K562 (cell line): ENCODE measurements at regions not wholly inside any gene's neighbourhood (a gene's known extent, or its start where the extent isn't known, plus 50 kb on each side); places are given as distances from the start of the nearest gene placed in this dataset.

Experiments
- ATAC-seq: fragments of 200-7000 bp; cut with Tn5 transposase; 3 replicates; pipeline ENCODE4 v1.9.1; 2020; ENCODE audit warnings: moderate library complexity
- BruUV-seq: library from RNA; stranded (reverse); fragments of 400-500 nt; replicated peaks from 2 replicates; lab custom pipeline; 2021; lab: Mats Ljungman, UMichigan
- CTCF ChIA-PET: fragments of 300-600 bp; formaldehyde crosslinking; extraction: SDS; loops from one replicate; lab custom pipeline; 2021; ENCODE audit warnings: low intra/inter-chr PET ratio; lab: Yijun Ruan, JAX
- POLR2A ChIA-PET: fragments of 300-600, 350-650 bp; sonication (Branson Sonifier 250); formaldehyde crosslinking; extraction: SDS; loops from one replicate; lab custom pipeline; 2021; ENCODE audit warnings: antibody characterized with exemption, inconsistent platforms; lab: Yijun Ruan, JAX
- DNase-seq, 4 experiments: peaks; one replicate each; pipeline versions ENCODE4 v3.0.0 to v3.0.0-alpha.2; 2011 to 2018; ENCODE audit warnings: low spot score in 3 of 4, mixed read lengths in 3 of 4; ENCODE audit errors: extremely low read depth in 1 of 4
- FAIRE-seq: peaks from 2 replicates; lab custom pipeline; 2011; peaks lifted over from hg19 to GRCh38; lab: Jason Lieb, UNC
- H2AFZ ChIP-seq: 2 replicates; pipeline ENCODE4 v1.6.0; 2011; ENCODE audit warnings: low read depth, low read length, control low read depth, inconsistent platforms
- H3K27ac ChIP-seq: fragments of 200-600 bp; 3 replicates; pipeline ENCODE4 v1.8.0; 2011; ENCODE audit warnings: low read depth, mild to moderate bottlenecking, control low read depth, inconsistent platforms, low read length, moderate library complexity, mixed read lengths; ENCODE audit errors: extremely low read depth
- H3K27me3 ChIP-seq, 2 experiments: fragments of 300-600 bp in 1 of 2; 2 replicates in 1 of 2; 3 replicates in 1 of 2; pipeline versions ENCODE4 v1.6.0 to v1.8.0; 2011; ENCODE audit warnings: inconsistent platforms in 2 of 2, low read length in 2 of 2, mild to moderate bottlenecking in 1 of 2, mixed read lengths in 1 of 2, moderate library complexity in 1 of 2; ENCODE audit not compliant: control insufficient read depth in 2 of 2, insufficient read depth in 2 of 2
- H3K36me3 ChIP-seq: fragments of 300-600 bp; 3 replicates; pipeline ENCODE4 v1.8.0; 2011; ENCODE audit warnings: mild to moderate bottlenecking, low read length, inconsistent platforms; ENCODE audit not compliant: control insufficient read depth, insufficient read depth
- H3K4me1 ChIP-seq, 2 experiments: fragments of 200-600 bp in 1 of 2; replicated peaks in 1 of 2; 2 replicates in 1 of 2; 3 replicates in 1 of 2; pipeline versions ENCODE4 v1.5.1 to v1.8.0; 2011; ENCODE audit warnings: inconsistent platforms in 2 of 2, low read length in 2 of 2, mild to moderate bottlenecking in 1 of 2, mixed read lengths in 1 of 2, moderate library complexity in 1 of 2; ENCODE audit not compliant: control insufficient read depth in 2 of 2, insufficient read depth in 2 of 2
- H3K4me2 ChIP-seq: 2 replicates; pipeline ENCODE4 v1.6.1; 2011; ENCODE audit warnings: low read length, control low read depth, inconsistent platforms, mixed read lengths; ENCODE audit not compliant: insufficient read depth
- H3K4me3 ChIP-seq: fragments of 200-600 bp; sonication (generic), shearing (Covaris generic); 2 replicates; pipeline ENCODE4 v1.5.1; 2016; ENCODE audit warnings: control low read depth, inconsistent platforms
- H3K79me2 ChIP-seq: fragments of 200-600 bp; 3 replicates; pipeline ENCODE4 v1.8.0; 2011; ENCODE audit warnings: low read length, inconsistent platforms; ENCODE audit not compliant: control insufficient read depth, insufficient read depth
- H3K9ac ChIP-seq, 2 experiments: 2 replicates each; pipeline versions ENCODE4 v1.6.0 to v1.6.1; 2011; ENCODE audit warnings: low read depth in 2 of 2, low read length in 2 of 2, control low read depth in 1 of 2, inconsistent platforms in 1 of 2, mild to moderate bottlenecking in 1 of 2, mixed read lengths in 1 of 2; ENCODE audit not compliant: insufficient read depth in 1 of 2
- H3K9me1 ChIP-seq: one replicate; pipeline ENCODE4 v1.6.0; 2011; ENCODE audit warnings: inconsistent platforms, mild to moderate bottlenecking, low read length, moderate library complexity; ENCODE audit not compliant: control insufficient read depth, insufficient read depth
- H3K9me3 ChIP-seq: replicated peaks from 2 replicates; pipeline ENCODE4 v1.5.1; 2011; ENCODE audit warnings: low read depth, low read length, inconsistent platforms; ENCODE audit not compliant: control insufficient read depth, insufficient read depth
- H4K20me1 ChIP-seq: replicated peaks from 2 replicates; pipeline ENCODE4 v1.6.1; 2011; ENCODE audit warnings: low read length, inconsistent platforms, mixed read lengths; ENCODE audit not compliant: control insufficient read depth, insufficient read depth
- ADNP ChIP-seq: fragments of 200-800 bp; sonication (Bioruptor generic); IDR thresholded peaks from 2 replicates; pipeline ENCODE4 v1.6.1; 2016; ENCODE audit warnings: missing genetic modification characterization, missing compliant biosample characterization
- ARHGAP35 ChIP-seq: fragments of 450-650 bp; IDR thresholded peaks from 2 replicates; pipeline ENCODE4 v1.6.1; 2018; ENCODE audit not compliant: partially characterized antibody
- MCM3 ChIP-seq: fragments of 450-650 bp; IDR thresholded peaks from 2 replicates; pipeline ENCODE4 v1.6.1; 2016
- NR3C1 ChIP-seq: sonication (generic); formaldehyde crosslinking; IDR thresholded peaks from 2 replicates; pipeline ENCODE4 v1.8.1; 2022; ENCODE audit warnings: missing genetic modification reagents
- SMC3 ChIP-seq: conservative IDR thresholded peaks from 2 replicates; pipeline ENCODE4 v1.6.1; 2011; ENCODE audit warnings: low read depth, low read length, improper control_type of control experiment; ENCODE audit not compliant: insufficient read depth
- TARDBP ChIP-seq: fragments of 450-650 bp; IDR thresholded peaks from 2 replicates; pipeline ENCODE4 v1.6.1; 2016
- TCF15 ChIP-seq: fragments of 250-450 bp; sonication (Bioruptor Pico); IDR thresholded peaks from 2 replicates; pipeline ENCODE4 v1.8.0; 2022; ENCODE audit warnings: moderate library complexity, mild to moderate bottlenecking, inconsistent platforms
- TCF7L2 ChIP-seq: fragments of 150-350 bp; IDR thresholded peaks from 2 replicates; pipeline ENCODE4 v1.6.1; 2016; ENCODE audit warnings: low read depth, mild to moderate bottlenecking, low read length, moderate library complexity
- THRAP3 ChIP-seq: fragments of 450-650 bp; IDR thresholded peaks from 2 replicates; pipeline ENCODE4 v1.6.1; 2016; ENCODE audit warnings: mild to moderate bottlenecking, inconsistent platforms, borderline replicate concordance
- ZBTB12 ChIP-seq: fragments of 250-450 bp; sonication (Bioruptor Pico); IDR thresholded peaks from 2 replicates; pipeline ENCODE4 v1.4.0; 2020
- ZFP91 ChIP-seq: sonication (generic); formaldehyde crosslinking; IDR thresholded peaks from 2 replicates; pipeline ENCODE4 v1.8.0; 2022; ENCODE audit warnings: mild to moderate bottlenecking, missing genetic modification reagents
- ZNF133 ChIP-seq: fragments of 250-450 bp; sonication (Bioruptor Pico); IDR thresholded peaks from 2 replicates; pipeline ENCODE4 v1.4.0; 2020; ENCODE audit warnings: mild to moderate bottlenecking
- ZNF586 ChIP-seq: fragments of 450-650 bp; formaldehyde crosslinking; conservative IDR thresholded peaks from 2 replicates; pipeline ENCODE4 v1.4.0; 2020; ENCODE audit warnings: mild to moderate bottlenecking, moderate library complexity
- WGBS: fragments of 100-300 bp; shearing (Covaris generic); methylation state at CpG from one replicate; pipeline ENCODE4 v1.1.6; 2016; ENCODE audit warnings: low coverage, mixed read lengths; ENCODE audit not compliant: insufficient coverage; ENCODE audit errors: missing lambda C conversion rate; 5-methylcytosine and 5-hydroxymethylcytosine counted together
- in situ Hi-C: fragments of 300-500 bp; cut with MboI; formaldehyde crosslinking; loops from 4 replicates; pipeline ENCODE4 v1.15.0; 2018; ENCODE audit warnings: inconsistent platforms, mixed read lengths
- intact Hi-C: fragments of 100-400 bp; cut with micrococcal nuclease; formaldehyde crosslinking; loops from 2 replicates; pipeline ENCODE4 v1.14.2; 2022

- FAIRE-seq = no peak
These were observed 159.2 kb downstream of the GATA3 start for GRCh38 chr10:8213735-8214134.

GRCh38 chr10:8214587-8214986 lies 160.1 kb downstream of the GATA3 start:
- in situ Hi-C loops = no loop called here
- ChIA-PET CTCF (no interaction called here), POLR2A (no interaction called here)

More at GRCh38 chr10:8213735-8214134, 159.2 kb downstream of the GATA3 start:
- POLR2A ChIA-PET = interaction anchor here (0.6 kb wide), 1 partner anchor 12 kb away, joined by 3 read pairs; no protein-coding TSS in a partner anchor
- in situ Hi-C loops = no loop called here
- CTCF ChIA-PET = no interaction called here
- Histone ChIP-seq H3K9ac (no peak overlapping the region), H3K79me2 (no peaks in the 10 kb centered on the region), H3K36me3 (no peaks in the 10 kb centered on the region), H3K9me1 (no peaks in the 10 kb centered on the region), H3K4me3 (no peak overlapping the region), H3K27me3 (no peaks in the 10 kb centered on the region), H3K4me1 (no peaks in the 10 kb centered on the region), H4K20me1 (no peaks in the 10 kb centered on the region), H3K4me2 (no peak overlapping the region), H2AFZ (no peak overlapping the region), H3K27ac (no peak overlapping the region), H3K9me3 (no peaks in the 10 kb centered on the region)
- ATAC-seq = no peak
- intact Hi-C loops = no loop called here
- TF ChIP-seq ARHGAP35 = no peak
- no peak for TF ChIP-seq THRAP3
- no peak for TF ChIP-seq ZNF133 (CRISPR knock-in tag)
- DNase-seq = no peak
- WGBS = 0% methylated on average over 2 of the region's 2 CpGs
- BruUV-seq = no TSS peak

More at GRCh38 chr10:8214587-8214986, 160.1 kb downstream of the GATA3 start:
- Histone ChIP-seq H3K27me3 (no peaks in the 10 kb centered on the region), H4K20me1 (no peaks in the 10 kb centered on the region), H3K4me1 (no peaks in the 10 kb centered on the region), H3K4me3 (no peak overlapping the region), H3K36me3 (no peaks in the 10 kb centered on the region), H3K79me2 (no peaks in the 10 kb centered on the region), H3K4me2 (no peak overlapping the region), H3K27ac (no peak overlapping the region), H2AFZ (no peak overlapping the region), H3K9me1 (no peaks in the 10 kb centered on the region), H3K9me3 (no peaks in the 10 kb centered on the region), H3K9ac (no peak overlapping the region)
- intact Hi-C loops = no loop called here
- 0% methylated on average over 3 of the region's 4 CpGs for WGBS
- DNase-seq = no peak
- FAIRE-seq = no peak
- no TSS peak for BruUV-seq
- TF ChIP-seq ADNP (no peak), NR3C1 (CRISPR knock-in tag) (no peak), TCF7L2 (no peak), MCM3 (no peak), ZNF586 (CRISPR knock-in tag) (no peak), TARDBP (no peak), ZFP91 (CRISPR knock-in tag) (no peak), ZBTB12 (CRISPR knock-in tag) (no peak), SMC3 (no peak), TCF15 (CRISPR knock-in tag) (no peak)
- ATAC-seq = no peak
